B cell (primary cell): ENCODE measurements at regions not wholly inside any gene's neighbourhood (a gene's known extent, or its start where the extent isn't known, plus 50 kb on each side); places are given as distances from the start of the nearest gene placed in this dataset.

Experiments
- ATAC-seq: fragments of 200-7000 bp; cut with Tn5 transposase; one replicate; pipeline ENCODE4 v1.10.0; 2021; ENCODE audit warnings: low read depth, mild to moderate bottlenecking, moderate number of reproducible peaks, moderate library complexity
- CTCF ChIA-PET: fragments of 350-600 bp; sonication (Branson Sonifier 250); formaldehyde crosslinking; loops from one replicate; lab custom pipeline; 2021; ENCODE audit warnings: antibody characterized with exemption, inconsistent platforms; lab: Charles Lee
- POLR2A ChIA-PET: fragments of 350-600 bp; sonication (Branson Sonifier 250); formaldehyde crosslinking; loops from one replicate; lab custom pipeline; 2021; ENCODE audit warnings: antibody characterized with exemption; lab: Charles Lee
- DNase-seq: peaks from one replicate; pipeline ENCODE4 v3.0.0; 2013
- H2AFZ ChIP-seq: 2 replicates; pipeline ENCODE4 v1.6.1; 2012; ENCODE audit warnings: mild to moderate bottlenecking, low read depth, low read length; ENCODE audit not compliant: insufficient read depth, poor library complexity, severe bottlenecking
- H3K27ac ChIP-seq, 2 donors: 1 replicate in 1 of 2; 2 replicates in 1 of 2; pipeline ENCODE4 v1.5.1; 2012 to 2013; ENCODE audit warnings: low read length in 2 of 2, mild to moderate bottlenecking in 2 of 2, moderate library complexity in 1 of 2
- H3K27me3 ChIP-seq, 4 experiments: fragments of 200-600 bp in 1 of 4; sonication (generic) in 1 of 4; replicated peaks in 1 of 4; 1 replicate in 2 of 4; 2 replicates in 2 of 4; pipeline versions ENCODE4 v1.6.1 to v1.7.0; 2013 to 2016; ENCODE audit warnings: low read length in 3 of 4, mild to moderate bottlenecking in 2 of 4, mixed read lengths in 1 of 4, moderate library complexity in 1 of 4; ENCODE audit not compliant: insufficient read depth in 4 of 4, control insufficient read depth in 3 of 4; ENCODE audit errors: control extremely low read depth in 1 of 4
- H3K36me3 ChIP-seq, 2 experiments: replicated peaks in 1 of 2; 1 replicate in 1 of 2; 2 replicates in 1 of 2; pipeline versions ENCODE4 v1.6.1 to v1.7.1; 2013; ENCODE audit warnings: low read length in 1 of 2; ENCODE audit not compliant: insufficient read depth in 2 of 2, control insufficient read depth in 1 of 2; ENCODE audit errors: control extremely low read depth in 1 of 2, extremely low read depth in 1 of 2
- H3K4me1 ChIP-seq, 2 donors: fragments of 200-600 bp in 1 of 2; sonication (generic) in 1 of 2; 1 replicate in 1 of 2; 2 replicates in 1 of 2; pipeline versions ENCODE4 v1.5.1 to v1.6.1; 2013 to 2017; ENCODE audit warnings: low read length in 2 of 2; ENCODE audit not compliant: control insufficient read depth in 2 of 2, insufficient read depth in 2 of 2
- H3K4me2 ChIP-seq: replicated peaks from 2 replicates; pipeline ENCODE3; 2012; ENCODE audit warnings: mild to moderate bottlenecking, low read depth, low read length; ENCODE audit not compliant: poor library complexity, severe bottlenecking
- H3K4me3 ChIP-seq, 5 experiments: fragments of 200-600 bp in 1 of 5; sonication (generic) in 1 of 5; 1 replicate in 3 of 5; 2 replicates in 2 of 5; pipeline versions ENCODE4 v1.5.1 to v1.7.0; 2011 to 2016; ENCODE audit warnings: low read length in 4 of 5, mild to moderate bottlenecking in 4 of 5, low read depth in 2 of 5, control low read depth in 1 of 5, moderate library complexity in 1 of 5; ENCODE audit not compliant: insufficient read depth in 1 of 5; ENCODE audit errors: control extremely low read depth in 1 of 5, extremely low read depth in 1 of 5
- H3K79me2 ChIP-seq: fragments of 200-600 bp; sonication (generic); one replicate; pipeline ENCODE4 v1.6.0; 2016; ENCODE audit warnings: low read length; ENCODE audit not compliant: control insufficient read depth, insufficient read depth
- H3K9ac ChIP-seq: fragments of 200-600 bp; sonication (generic); 2 replicates; pipeline ENCODE4 v1.6.1; 2017; ENCODE audit warnings: mild to moderate bottlenecking, low read length, moderate library complexity
- H3K9me3 ChIP-seq, 3 donors: one replicate each; pipeline versions ENCODE4 v1.6.1 to v1.7.1; 2013; ENCODE audit warnings: low read length in 2 of 3; ENCODE audit not compliant: control insufficient read depth in 2 of 3, insufficient read depth in 1 of 3; ENCODE audit errors: control extremely low read depth in 1 of 3
- H4K20me1 ChIP-seq: 2 replicates; pipeline ENCODE4 v1.6.0; 2012; ENCODE audit warnings: mild to moderate bottlenecking, low read length; ENCODE audit not compliant: insufficient read depth, control insufficient read depth, poor library complexity, severe bottlenecking
- H3K27ac Mint-ChIP-seq: one replicate; pipeline ENCODE4 v1.8.0; 2021; ENCODE audit warnings: mixed read lengths
- H3K27me3 Mint-ChIP-seq: one replicate; pipeline ENCODE4 v1.8.0; 2021; ENCODE audit warnings: mixed read lengths
- H3K4me1 Mint-ChIP-seq: one replicate; pipeline ENCODE4 v1.8.0; 2021; ENCODE audit warnings: mixed read lengths
- H3K4me3 Mint-ChIP-seq: one replicate; pipeline ENCODE4 v1.8.0; 2021; ENCODE audit warnings: mixed read lengths
- H3K9me3 Mint-ChIP-seq: one replicate; pipeline ENCODE4 v1.8.0; 2022; ENCODE audit warnings: mixed read lengths; ENCODE audit not compliant: insufficient read depth
- EZH2 ChIP-seq: IDR thresholded peaks from 2 replicates; pipeline ENCODE4 v1.6.1; 2012; ENCODE audit warnings: borderline replicate concordance, low read depth, mild to moderate bottlenecking, moderate library complexity, low read length; ENCODE audit not compliant: insufficient read depth, poor library complexity, severe bottlenecking
- WGBS: methylation state at CpG from one replicate; pipeline ENCODE4 v1.1.5; 2013; ENCODE audit warnings: missing lambda C conversion rate; ENCODE audit not compliant: insufficient coverage; 5-methylcytosine and 5-hydroxymethylcytosine counted together
- intact Hi-C: fragments of 100-400 bp; cut with micrococcal nuclease; formaldehyde crosslinking; loops from one replicate; pipeline ENCODE4 v1.10.0; 2022
- TF ChIP-seq, protein P1 (sequence below): fragments of 200-600 bp; IDR thresholded peaks from one replicate; pipeline ENCODE4 v1.8.0; 2022; ENCODE audit warnings: antibody characterized with exemption, mild to moderate bottlenecking

GRCh38 chr5:74376187-74376586 is 264.3 kb downstream of the ENC1 start:
- no peak overlapping the region for H3K27ac ChIP-seq
- no peaks in the 10 kb centered on the region for H3K9me3 Mint-ChIP-seq
- POLR2A ChIA-PET, result no interaction called here
- TF ChIP-seq, protein P1, sequence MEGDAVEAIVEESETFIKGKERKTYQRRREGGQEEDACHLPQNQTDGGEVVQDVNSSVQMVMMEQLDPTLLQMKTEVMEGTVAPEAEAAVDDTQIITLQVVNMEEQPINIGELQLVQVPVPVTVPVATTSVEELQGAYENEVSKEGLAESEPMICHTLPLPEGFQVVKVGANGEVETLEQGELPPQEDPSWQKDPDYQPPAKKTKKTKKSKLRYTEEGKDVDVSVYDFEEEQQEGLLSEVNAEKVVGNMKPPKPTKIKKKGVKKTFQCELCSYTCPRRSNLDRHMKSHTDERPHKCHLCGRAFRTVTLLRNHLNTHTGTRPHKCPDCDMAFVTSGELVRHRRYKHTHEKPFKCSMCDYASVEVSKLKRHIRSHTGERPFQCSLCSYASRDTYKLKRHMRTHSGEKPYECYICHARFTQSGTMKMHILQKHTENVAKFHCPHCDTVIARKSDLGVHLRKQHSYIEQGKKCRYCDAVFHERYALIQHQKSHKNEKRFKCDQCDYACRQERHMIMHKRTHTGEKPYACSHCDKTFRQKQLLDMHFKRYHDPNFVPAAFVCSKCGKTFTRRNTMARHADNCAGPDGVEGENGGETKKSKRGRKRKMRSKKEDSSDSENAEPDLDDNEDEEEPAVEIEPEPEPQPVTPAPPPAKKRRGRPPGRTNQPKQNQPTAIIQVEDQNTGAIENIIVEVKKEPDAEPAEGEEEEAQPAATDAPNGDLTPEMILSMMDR, result no peak
- TF ChIP-seq EZH2, result no peak
- WGBS, result no CpG with 5 or more reads among the region's 1 CpG
- no peak overlapping the region for H3K27ac Mint-ChIP-seq
- H3K9me3 ChIP-seq, result no peaks in the 10 kb centered on the region
- H3K4me1 Mint-ChIP-seq, result no peaks in the 10 kb centered on the region
- H4K20me1 ChIP-seq, result no peaks in the 10 kb centered on the region
- H3K4me3 ChIP-seq, result no peak overlapping the region
- ATAC-seq, result no peak
- no peak overlapping the region for H2AFZ ChIP-seq
- H3K27me3 ChIP-seq, result peaks cover 0 to 3% (median 0%) of the 10 kb centered on the region in 4 experiments
- no peaks in the 10 kb centered on the region for H3K4me1 ChIP-seq
- H3K4me3 Mint-ChIP-seq, result no peak overlapping the region
- peaks cover 12% of the 10 kb centered on the region for H3K27me3 Mint-ChIP-seq
- CTCF ChIA-PET, result no interaction called here
- DNase-seq, result no peak
- H3K4me2 ChIP-seq, result no peak overlapping the region
- H3K36me3 ChIP-seq, result no peaks in the 10 kb centered on the region
- no peak overlapping the region for H3K9ac ChIP-seq
- H3K79me2 ChIP-seq, result no peaks in the 10 kb centered on the region
- intact Hi-C loops, result no loop called here

GRCh38 chr5:74375271-74375670 is 265.3 kb downstream of the ENC1 start:
- Mint-ChIP-seq H3K4me1 (no peaks in the 10 kb centered on the region), H3K4me3 (no peak overlapping the region), H3K27me3 (peaks cover 6% of the 10 kb centered on the region), H3K27ac (no peak overlapping the region), H3K9me3 (no peaks in the 10 kb centered on the region)
- Histone ChIP-seq H3K4me3 (no peak overlapping the region), H3K79me2 (no peaks in the 10 kb centered on the region), H3K4me1 (no peaks in the 10 kb centered on the region), H2AFZ (no peak overlapping the region), H3K9me3 (no peaks in the 10 kb centered on the region), H4K20me1 (no peaks in the 10 kb centered on the region), H3K9ac (no peak overlapping the region), H3K4me2 (no peak overlapping the region), H3K27ac (no peak overlapping the region), H3K36me3 (no peaks in the 10 kb centered on the region), H3K27me3 (peaks cover 0 to 3% (median 0%) of the 10 kb centered on the region in 4 experiments)
- CTCF ChIA-PET, result no interaction called here
- POLR2A ChIA-PET, result no interaction called here
- 93% methylated on average over 2 of the region's 2 CpGs for WGBS
- DNase-seq (no peak), ATAC-seq (no peak)
- intact Hi-C loops, result no loop called here
- TF ChIP-seq, protein P1, result no peak
- TF ChIP-seq EZH2, result no peak
